Transverse colon (tissue), 4 donors: ENCODE measurements at regions not wholly inside any gene's neighbourhood (a gene's known extent, or its start where the extent isn't known, plus 50 kb on each side); places are given as distances from the start of the nearest gene placed in this dataset.

Experiments used
- DNase-seq: peaks from one replicate; pipeline ENCODE4 v3.0.0-alpha.2; 2019
- H3K27ac ChIP-seq, 4 donors: fragments of 200-600 bp; sonication (generic); 2 replicates each; pipeline ENCODE4 v1.5.1; 2016 to 2018; ENCODE audit warnings: inconsistent platforms in 4 of 4
- H3K27me3 ChIP-seq: fragments of 200-600 bp; sonication (generic); 2 replicates; pipeline ENCODE4 v1.5.1; 2017; ENCODE audit warnings: inconsistent platforms
- H3K36me3 ChIP-seq, 4 donors: fragments of 200-600 bp; sonication (generic); 2 replicates each; pipeline ENCODE4 v1.5.1; 2017 to 2019; ENCODE audit warnings: inconsistent platforms in 4 of 4
- H3K4me1 ChIP-seq, 4 donors: fragments of 200-600 bp; sonication (generic); 2 replicates each; pipeline ENCODE4 v1.5.1; 2017 to 2020; ENCODE audit warnings: inconsistent platforms in 4 of 4
- H3K4me3 ChIP-seq, 4 donors: fragments of 200-600 bp; sonication (generic); 1 replicate in 1 of 4; 2 replicates in 3 of 4; pipeline versions ENCODE4 v1.5.1 to v1.6.1; 2017 to 2019; ENCODE audit warnings: inconsistent platforms in 4 of 4
- H3K9me3 ChIP-seq, 2 donors: fragments of 200-600 bp; sonication (generic); 2 replicates each; pipeline ENCODE4 v1.5.1; 2017 to 2019; ENCODE audit warnings: inconsistent platforms in 2 of 2
- CTCF ChIP-seq, 5 experiments: fragments of 200-600 bp in 3 of 5; fragments of 450-650 bp in 2 of 5; sonication (generic) in 3 of 5; IDR thresholded peaks; 1 replicate in 2 of 5; 2 replicates in 3 of 5; pipeline ENCODE4 v1.5.1; 2016 to 2017; ENCODE audit warnings: antibody characterized with exemption in 5 of 5, inconsistent platforms in 3 of 5, mild to moderate bottlenecking in 2 of 5, moderate library complexity in 1 of 5
- EP300 ChIP-seq: sonication (generic); formaldehyde crosslinking; IDR thresholded peaks from one replicate; pipeline ENCODE4 v1.6.1; 2017; ENCODE audit warnings: antibody characterized with exemption, low read depth
- POLR2A ChIP-seq: fragments of 450-650 bp; IDR thresholded peaks from one replicate; pipeline ENCODE4 v1.6.1; 2016; ENCODE audit warnings: antibody characterized with exemption, mild to moderate bottlenecking, moderate library complexity
- POLR2AphosphoS5 ChIP-seq, 3 donors: sonication (generic); formaldehyde crosslinking; IDR thresholded peaks; one replicate each; pipeline ENCODE4 v1.6.1; 2016; ENCODE audit warnings: antibody characterized with exemption in 3 of 3
- WGBS, 2 donors: methylation state at CpG; one replicate each; pipeline ENCODE4 v1.1.5; 2018; ENCODE audit warnings: low coverage in 1 of 2; 5-methylcytosine and 5-hydroxymethylcytosine counted together
- in situ Hi-C, 4 donors: fragments of 200-750 bp; cut with MboI; loops; one replicate each; pipeline versions ENCODE4 v1.15.0 to v1.15.1; 2017; ENCODE audit warnings: low sequenced_read_pairs in 3 of 4, low pct_ligation_motif_present in 1 of 4, low pct_unique_long_range_greater_than_20kb in 1 of 4
- intact Hi-C: fragments of 100-400 bp; cut with DNase I; formaldehyde crosslinking; loops from one replicate; pipeline ENCODE4 v1.15.1; 2023; ENCODE audit warnings: low total_unique reads

DNA sequence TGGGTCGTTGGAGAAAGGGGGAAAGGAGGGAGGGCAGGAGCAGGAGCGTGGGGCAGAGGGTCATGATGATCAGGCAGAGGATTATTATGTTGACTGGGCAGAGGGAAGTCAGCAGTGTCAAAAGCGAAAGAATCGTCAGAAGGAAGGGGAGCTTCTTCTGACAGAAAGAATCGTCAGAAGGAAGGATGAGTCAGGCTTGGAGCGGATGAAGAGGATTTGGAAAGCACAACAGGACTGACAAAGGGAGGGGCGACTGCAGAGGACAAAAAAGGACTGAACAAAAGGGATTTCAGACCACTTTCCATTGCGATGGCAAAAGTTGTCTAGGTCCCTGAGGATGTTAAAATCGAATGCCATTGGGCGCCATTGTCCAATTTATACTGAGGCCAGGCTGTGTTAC lies 1053.5 kb downstream of the SI start:
- H3K9me3 ChIP-seq: no peaks in the 10 kb centered on the region
- no peak overlapping the region for H3K4me3 ChIP-seq
- TF ChIP-seq CTCF (IDR thresholded peaks at IDR 0.05): no peak
- TF ChIP-seq POLR2AphosphoS5 (IDR thresholded peaks at IDR 0.05): no peak
- TF ChIP-seq POLR2A: no peak
- no peak for TF ChIP-seq EP300
- intact Hi-C loops (no loop called here), in situ Hi-C loops (no loop called here)
- H3K36me3 ChIP-seq: no peaks in the 10 kb centered on the region
- 85 to 87% methylated on average over 10 of the region's 10 CpGs for WGBS, 2 donors
- H3K4me1 ChIP-seq: no peaks in the 10 kb centered on the region
- DNase-seq: no peak
- H3K27me3 ChIP-seq: no peaks in the 10 kb centered on the region
- no peak overlapping the region for H3K27ac ChIP-seq

- intact Hi-C loops (no loop called here), in situ Hi-C loops (no loop called here)
- H3K4me3 ChIP-seq: no peak overlapping the region
- WGBS, 2 donors: 69% methylated on average over 4 of the region's 4 CpGs; no CpG with 5 or more reads in 1 of the 2 donors
- no peaks in the 10 kb centered on the region for H3K27me3 ChIP-seq
- TF ChIP-seq POLR2AphosphoS5 (IDR thresholded peaks at IDR 0.05): no peak
- TF ChIP-seq POLR2A: no peak
- no peak for TF ChIP-seq CTCF (IDR thresholded peaks at IDR 0.05)
- TF ChIP-seq EP300: no peak
- DNase-seq: no peak
- H3K4me1 ChIP-seq: no peaks in the 10 kb centered on the region
- no peaks in the 10 kb centered on the region for H3K36me3 ChIP-seq
- no peak overlapping the region for H3K27ac ChIP-seq
- H3K9me3 ChIP-seq: no peaks in the 10 kb centered on the region
Measured at GRCh38 chr3:164023480-164023879, 1054.8 kb downstream of the SI start.

DNA sequence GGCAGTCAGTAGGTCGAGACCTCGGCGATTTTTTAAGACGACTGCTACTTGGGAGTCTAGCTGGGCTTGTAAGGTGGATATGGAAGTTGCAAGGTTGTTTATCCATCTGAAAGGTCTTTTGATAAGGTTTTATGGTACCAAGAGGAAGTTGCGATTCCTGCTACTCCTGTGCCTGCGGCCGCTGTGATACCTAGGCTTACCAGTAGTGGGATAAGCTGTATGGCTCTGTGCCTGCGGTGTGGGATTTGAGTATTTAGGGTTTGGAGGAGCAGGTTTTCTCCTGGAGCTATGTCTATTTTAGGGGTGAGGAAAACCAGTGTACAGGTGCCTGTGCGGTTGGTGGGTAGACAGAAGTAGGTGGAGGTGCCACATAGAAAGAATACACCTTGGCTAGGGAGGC lies 1059.8 kb downstream of the SI start:
- 43 to 88% methylated on average over 1 to 9 of the region's 9 CpGs for WGBS, 2 donors
- in situ Hi-C loops (no loop called here), intact Hi-C loops (no loop called here)
- no peak for DNase-seq
- Histone ChIP-seq H3K27me3 (no peaks in the 10 kb centered on the region), H3K9me3 (no peaks in the 10 kb centered on the region), H3K4me3 (no peak overlapping the region), H3K4me1 (no peaks in the 10 kb centered on the region), H3K36me3 (no peaks in the 10 kb centered on the region), H3K27ac (no peak overlapping the region)
- no peak for TF ChIP-seq CTCF (IDR thresholded peaks at IDR 0.05)
- TF ChIP-seq POLR2AphosphoS5 (IDR thresholded peaks at IDR 0.05): no peak
- TF ChIP-seq POLR2A: no peak
- TF ChIP-seq EP300: no peak

DNA sequence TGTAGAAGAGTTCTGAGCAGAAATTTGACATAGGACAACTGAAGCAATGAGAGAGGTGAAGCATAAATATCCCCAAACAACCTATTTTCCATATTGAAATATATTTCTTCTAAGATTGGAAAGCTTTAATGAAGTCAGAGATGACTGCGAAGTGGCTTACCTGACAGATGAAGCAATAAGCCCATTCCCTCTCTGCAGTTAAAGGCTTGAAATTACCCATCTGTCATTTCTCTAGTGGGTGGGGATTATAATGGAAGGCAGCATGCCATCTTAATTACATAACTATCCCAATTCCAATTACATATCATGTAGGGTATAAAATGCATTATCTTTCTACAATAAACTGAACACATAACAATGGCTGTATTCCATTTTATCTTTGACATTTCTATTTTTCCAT lies 1070.5 kb downstream of the SI start:
- in situ Hi-C loops (no loop called here), intact Hi-C loops (no loop called here)
- Histone ChIP-seq H3K4me1 (no peaks in the 10 kb centered on the region), H3K4me3 (no peak overlapping the region), H3K27me3 (no peaks in the 10 kb centered on the region), H3K9me3 (no peaks in the 10 kb centered on the region), H3K36me3 (no peaks in the 10 kb centered on the region), H3K27ac (no peak overlapping the region)
- TF ChIP-seq EP300: no peak
- TF ChIP-seq CTCF (IDR thresholded peaks at IDR 0.05): no peak
- TF ChIP-seq POLR2AphosphoS5 (IDR thresholded peaks at IDR 0.05): no peak
- TF ChIP-seq POLR2A: no peak
- DNase-seq: no peak
- 86 to 88% methylated on average over 1 of the region's 1 CpG for WGBS, 2 donors
